H1 (cell line): ENCODE measurements at regions not wholly inside any gene's neighbourhood (a gene's known extent, or its start where the extent isn't known, plus 50 kb on each side); places are given as distances from the start of the nearest gene placed in this dataset.

Experiments
- CTCF ChIA-PET: fragments of 300-600 bp; sonication (Branson Sonifier 250); formaldehyde crosslinking; loops from one replicate; lab custom pipeline; 2021; ENCODE audit not compliant: partially characterized antibody; lab: Charles Lee
- POLR2A ChIA-PET: fragments of 300-600 bp; sonication (Branson Sonifier 250); formaldehyde crosslinking; loops from one replicate; lab custom pipeline; 2021; ENCODE audit warnings: inconsistent platforms; ENCODE audit not compliant: partially characterized antibody; lab: Charles Lee
- DNase-seq, 2 experiments: peaks; one replicate each; pipeline versions ENCODE4 v3.0.0 to v3.0.0-alpha.2; 2010 to 2022; ENCODE audit warnings: low spot score in 2 of 2, low read depth in 1 of 2, mixed read lengths in 1 of 2
- FAIRE-seq: peaks from 2 replicates; lab custom pipeline; 2011; peaks lifted over from hg19 to GRCh38; lab: Jason Lieb, UNC
- H2AFZ ChIP-seq: 2 replicates; pipeline ENCODE4 v1.8.1; 2012; ENCODE audit warnings: low read length, inconsistent platforms
- H2AK5ac ChIP-seq: 2 replicates; pipeline ENCODE4 v1.6.1; 2013; ENCODE audit warnings: low read depth, low read length
- H2BK120ac ChIP-seq: replicated peaks from 2 replicates; pipeline ENCODE3; 2013; ENCODE audit warnings: low read depth, low read length, inconsistent platforms
- H2BK12ac ChIP-seq: 2 replicates; pipeline ENCODE4 v1.6.1; 2013; ENCODE audit warnings: low read depth, low read length
- H2BK15ac ChIP-seq: 2 replicates; pipeline ENCODE4 v1.6.1; 2013; ENCODE audit warnings: low read length
- H2BK20ac ChIP-seq: 2 replicates; pipeline ENCODE4 v1.6.1; 2013; ENCODE audit warnings: low read length
- H2BK5ac ChIP-seq: 2 replicates; pipeline ENCODE4 v1.6.1; 2013; ENCODE audit warnings: low read depth, low read length
- H3K14ac ChIP-seq: 2 replicates; pipeline ENCODE4 v1.6.1; 2013; ENCODE audit warnings: inconsistent platforms; ENCODE audit not compliant: insufficient read length
- H3K18ac ChIP-seq: 2 replicates; pipeline ENCODE4 v1.6.1; 2013; ENCODE audit warnings: low read length; ENCODE audit errors: extremely low read depth
- H3K23ac ChIP-seq: 2 replicates; pipeline ENCODE4 v1.6.1; 2013; ENCODE audit warnings: inconsistent platforms; ENCODE audit not compliant: insufficient read length
- H3K23me2 ChIP-seq: 2 replicates; pipeline ENCODE4 v1.6.1; 2013; ENCODE audit warnings: low read depth, low read length
- H3K27ac ChIP-seq: 2 replicates; pipeline ENCODE4 v1.6.1; 2011; ENCODE audit warnings: low read depth, low read length, inconsistent platforms
- H3K27me3 ChIP-seq, 4 experiments: replicated peaks in 1 of 4; 1 replicate in 1 of 4; 2 replicates in 3 of 4; pipeline versions ENCODE4 v1.6.1 to v1.8.1; 2011 to 2013; ENCODE audit warnings: low read length in 3 of 4, mild to moderate bottlenecking in 3 of 4, inconsistent platforms in 2 of 4, mixed read lengths in 2 of 4, moderate library complexity in 1 of 4; ENCODE audit not compliant: control insufficient read depth in 3 of 4, insufficient read depth in 3 of 4; ENCODE audit errors: extremely low read depth in 1 of 4
- H3K36me3 ChIP-seq, 4 experiments: 2 replicates each; pipeline versions ENCODE4 v1.6.1 to v1.8.1; 2011 to 2013; ENCODE audit warnings: mild to moderate bottlenecking in 4 of 4, low read length in 3 of 4, moderate library complexity in 2 of 4, control low read depth in 1 of 4, inconsistent platforms in 1 of 4; ENCODE audit not compliant: insufficient read depth in 4 of 4, control insufficient read depth in 2 of 4
- H3K4ac ChIP-seq: replicated peaks from 2 replicates; pipeline ENCODE3; 2013; ENCODE audit warnings: low read length, low read depth, mixed read lengths, inconsistent platforms; ENCODE audit not compliant: insufficient read length
- H3K4me1 ChIP-seq, 4 experiments: replicated peaks in 1 of 4; 1 replicate in 1 of 4; 2 replicates in 3 of 4; pipeline versions ENCODE4 v1.6.1 to v1.8.1; 2011 to 2013; ENCODE audit warnings: low read length in 3 of 4, inconsistent platforms in 2 of 4, mixed read lengths in 1 of 4; ENCODE audit not compliant: insufficient read depth in 4 of 4, control insufficient read depth in 3 of 4
- H3K4me2 ChIP-seq, 2 experiments: 2 replicates each; pipeline versions ENCODE4 v1.6.1 to v1.8.1; 2011 to 2013; ENCODE audit warnings: low read depth in 2 of 2, low read length in 2 of 2, control low read depth in 1 of 2, inconsistent platforms in 1 of 2, mild to moderate bottlenecking in 1 of 2; ENCODE audit not compliant: insufficient read depth in 1 of 2
- H3K4me3 ChIP-seq, 4 experiments: fragments of 200-600, 300-600 bp in 1 of 4; sonication (generic), shearing (Covaris generic), sonication (Bioruptor Twin) in 1 of 4; 2 replicates each; pipeline versions ENCODE4 v1.5.1 to v1.8.1; 2011 to 2016; ENCODE audit warnings: low read length in 4 of 4, low read depth in 3 of 4, control low read depth in 2 of 4, inconsistent platforms in 2 of 4, mild to moderate bottlenecking in 2 of 4, mixed read lengths in 1 of 4, moderate library complexity in 1 of 4; ENCODE audit not compliant: insufficient read depth in 2 of 4; ENCODE audit errors: extremely low read depth in 1 of 4
- H3K56ac ChIP-seq: replicated peaks from 2 replicates; pipeline ENCODE3; 2013; ENCODE audit warnings: low read depth, mild to moderate bottlenecking, mixed read lengths, low read length, inconsistent platforms; ENCODE audit not compliant: insufficient read length
- H3K79me1 ChIP-seq: 2 replicates; pipeline ENCODE4 v1.6.1; 2013; ENCODE audit warnings: low read depth, low read length, control low read depth
- H3K79me2 ChIP-seq, 2 experiments: 2 replicates each; pipeline versions ENCODE4 v1.6.1 to v1.8.1; 2012 to 2013; ENCODE audit warnings: low read length in 2 of 2, mild to moderate bottlenecking in 2 of 2, inconsistent platforms in 1 of 2; ENCODE audit not compliant: insufficient read depth in 2 of 2, control insufficient read depth in 1 of 2
- H3K9ac ChIP-seq, 4 experiments: replicated peaks in 1 of 4; 1 replicate in 1 of 4; 2 replicates in 3 of 4; pipeline versions ENCODE4 v1.6.1 to v1.8.1; 2011 to 2013; ENCODE audit warnings: low read depth in 3 of 4, low read length in 3 of 4, control low read depth in 2 of 4, mild to moderate bottlenecking in 2 of 4, moderate library complexity in 2 of 4, inconsistent platforms in 1 of 4; ENCODE audit errors: extremely low read depth in 1 of 4
- H3K9me3 ChIP-seq, 2 experiments: 2 replicates each; pipeline versions ENCODE4 v1.6.1 to v1.8.1; 2012 to 2013; ENCODE audit warnings: mild to moderate bottlenecking in 2 of 2, moderate library complexity in 2 of 2, control low read depth in 1 of 2, inconsistent platforms in 1 of 2, low read depth in 1 of 2, low read length in 1 of 2, mixed read lengths in 1 of 2; ENCODE audit not compliant: insufficient read depth in 2 of 2
- H4K20me1 ChIP-seq, 2 experiments: replicated peaks in 1 of 2; 2 replicates each; pipeline versions ENCODE3 to v1.8.1; 2011 to 2013; ENCODE audit warnings: inconsistent platforms in 2 of 2, low read length in 2 of 2, mild to moderate bottlenecking in 1 of 2; ENCODE audit not compliant: insufficient read depth in 2 of 2, control insufficient read depth in 1 of 2
- H4K5ac ChIP-seq: 2 replicates; pipeline ENCODE4 v1.6.1; 2013; ENCODE audit warnings: low read length, low read depth, mixed read lengths, inconsistent platforms; ENCODE audit not compliant: insufficient read length
- H4K8ac ChIP-seq: 2 replicates; pipeline ENCODE4 v1.8.0; 2013; ENCODE audit warnings: mild to moderate bottlenecking, moderate library complexity, low read length, inconsistent platforms; ENCODE audit not compliant: insufficient read depth; ENCODE audit errors: extremely low read depth
- H4K91ac ChIP-seq: replicated peaks from 2 replicates; pipeline ENCODE3; 2013; ENCODE audit warnings: low read length, mixed read lengths, inconsistent platforms; ENCODE audit not compliant: insufficient read length
- RAD21 ChIP-seq, 2 experiments: IDR thresholded peaks in 1 of 2; conservative IDR thresholded peaks in 1 of 2; 2 replicates each; pipeline ENCODE4 v1.6.1; 2011; ENCODE audit warnings: low read depth in 2 of 2, low read length in 2 of 2, improper control_type of control experiment in 1 of 2, inconsistent platforms in 1 of 2, mild to moderate bottlenecking in 1 of 2, moderate library complexity in 1 of 2
- SP1 ChIP-seq: IDR thresholded peaks from 2 replicates; pipeline ENCODE4 v1.6.1; 2011; ENCODE audit warnings: low read depth, low read length
- YY1 ChIP-seq: IDR thresholded peaks from 2 replicates; pipeline ENCODE4 v1.6.1; 2011; ENCODE audit warnings: low read depth, mild to moderate bottlenecking, low read length
- WGBS, 2 experiments: shearing (Covaris generic) in 1 of 2; methylation state at CpG; one replicate each; pipeline versions ENCODE4 v1.1.6 to v1.1.7; 2013 to 2015; ENCODE audit warnings: low lambda C conversion rate in 2 of 2, mixed read lengths in 2 of 2, inconsistent platforms in 1 of 2, low coverage in 1 of 2, missing lambda C conversion rate in 1 of 2; ENCODE audit not compliant: insufficient replicate concordance in 2 of 2, insufficient coverage in 1 of 2, insufficient read length in 1 of 2; ENCODE audit errors: extremely low coverage in 1 of 2, missing lambda C conversion rate in 1 of 2; 5-methylcytosine and 5-hydroxymethylcytosine counted together
- TF ChIP-seq, protein P1 (sequence below), 3 experiments: IDR thresholded peaks; 1 replicate in 2 of 3; 2 replicates in 1 of 3; pipeline versions ENCODE4 v1.5.1 to v1.6.1; 2011; ENCODE audit warnings: low read length in 3 of 3, mild to moderate bottlenecking in 3 of 3, inconsistent platforms in 2 of 3, low read depth in 1 of 3, moderate library complexity in 1 of 3; ENCODE audit not compliant: insufficient read depth in 1 of 3; ENCODE audit errors: control extremely low read depth in 1 of 3

DNA sequence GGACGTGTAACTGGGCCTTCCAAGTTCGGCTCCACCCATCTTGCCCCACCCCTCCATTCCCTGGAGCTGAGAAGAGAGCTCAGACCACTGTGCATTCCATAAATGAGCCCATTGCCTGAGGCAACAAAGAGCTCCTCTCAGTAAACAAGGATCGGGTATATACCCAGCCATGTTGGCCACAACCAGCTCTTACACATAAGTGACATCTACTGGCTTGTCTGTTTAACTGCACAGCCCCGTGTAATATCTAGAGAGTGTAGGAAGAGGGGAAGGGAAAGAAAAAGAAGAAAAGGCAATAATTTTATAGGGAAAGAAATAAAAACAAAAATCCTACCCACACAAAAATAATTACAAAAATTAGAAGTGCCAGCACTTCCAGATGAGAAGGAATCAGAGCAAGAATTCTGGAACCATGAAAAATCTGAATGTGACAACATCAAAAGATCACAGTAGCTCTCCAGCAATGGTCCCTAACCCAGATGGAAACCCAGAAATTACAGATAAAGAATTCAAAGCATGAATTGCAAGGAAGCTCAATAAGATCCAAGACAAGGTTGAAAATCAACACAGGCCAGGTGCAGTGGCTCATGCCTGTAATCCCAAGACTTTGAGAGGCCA is 308.1 kb downstream of the RPAP3 start:
- H3K9me3 ChIP-seq, result peaks cover 12% of the 10 kb centered on the region in 2 experiments
- no peak overlapping the region for H3K4ac ChIP-seq
- H3K79me2 ChIP-seq, result no peaks in the 10 kb centered on the region
- no peak overlapping the region for H2AK5ac ChIP-seq
- no peak overlapping the region for H3K14ac ChIP-seq
- H2BK12ac ChIP-seq, result no peak overlapping the region
- H3K4me3 ChIP-seq, result no peak overlapping the region
- H3K27me3 ChIP-seq, result no peaks in the 10 kb centered on the region
- no peak overlapping the region for H2BK120ac ChIP-seq
- no peak overlapping the region for H3K9ac ChIP-seq
- H3K4me2 ChIP-seq, result no peak overlapping the region
- TF ChIP-seq SP1 (no peak), RAD21 (IDR thresholded peaks at IDR 0.05 in 1 of 2, conservative IDR thresholded peaks at IDR 0.05 in 1 of 2; ENCODE audit: low read depth in 2 of 2, low read length in 2 of 2) (peak; percentile 71 to 76), YY1 (0 out of 2 replicates have a peak, but pooled peaks have one; percentile 15)
- TF ChIP-seq, protein P1, sequence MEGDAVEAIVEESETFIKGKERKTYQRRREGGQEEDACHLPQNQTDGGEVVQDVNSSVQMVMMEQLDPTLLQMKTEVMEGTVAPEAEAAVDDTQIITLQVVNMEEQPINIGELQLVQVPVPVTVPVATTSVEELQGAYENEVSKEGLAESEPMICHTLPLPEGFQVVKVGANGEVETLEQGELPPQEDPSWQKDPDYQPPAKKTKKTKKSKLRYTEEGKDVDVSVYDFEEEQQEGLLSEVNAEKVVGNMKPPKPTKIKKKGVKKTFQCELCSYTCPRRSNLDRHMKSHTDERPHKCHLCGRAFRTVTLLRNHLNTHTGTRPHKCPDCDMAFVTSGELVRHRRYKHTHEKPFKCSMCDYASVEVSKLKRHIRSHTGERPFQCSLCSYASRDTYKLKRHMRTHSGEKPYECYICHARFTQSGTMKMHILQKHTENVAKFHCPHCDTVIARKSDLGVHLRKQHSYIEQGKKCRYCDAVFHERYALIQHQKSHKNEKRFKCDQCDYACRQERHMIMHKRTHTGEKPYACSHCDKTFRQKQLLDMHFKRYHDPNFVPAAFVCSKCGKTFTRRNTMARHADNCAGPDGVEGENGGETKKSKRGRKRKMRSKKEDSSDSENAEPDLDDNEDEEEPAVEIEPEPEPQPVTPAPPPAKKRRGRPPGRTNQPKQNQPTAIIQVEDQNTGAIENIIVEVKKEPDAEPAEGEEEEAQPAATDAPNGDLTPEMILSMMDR (IDR thresholded peaks at IDR 0.05; ENCODE audit: control extremely low read depth in 1 of 3, insufficient read depth in 1 of 3, low read depth in 1 of 3, low read length in 3 of 3), result peak in 2 of 3 experiments; percentile 32 to 45; a peak in 3 of 4 replicates
- no peak overlapping the region for H2BK5ac ChIP-seq
- no peaks in the 10 kb centered on the region for H3K4me1 ChIP-seq
- no peak overlapping the region for H2BK15ac ChIP-seq
- H3K18ac ChIP-seq, result no peak overlapping the region
- DNase-seq, result no peak
- H4K20me1 ChIP-seq, result no peaks in the 10 kb centered on the region
- no peak overlapping the region for H3K27ac ChIP-seq
- H2AFZ ChIP-seq, result no peak overlapping the region
- peak; percentile 19 for FAIRE-seq
- no peak overlapping the region for H4K91ac ChIP-seq
- H3K23me2 ChIP-seq, result no peaks in the 10 kb centered on the region
- no peak overlapping the region for H2BK20ac ChIP-seq
- H4K5ac ChIP-seq, result no peak overlapping the region
- H3K23ac ChIP-seq, result no peak overlapping the region
- 85% methylated on average over 4 of the region's 4 CpGs; no CpG with 5 or more reads in 1 of the 2 experiments for WGBS, 2 experiments
- no peaks in the 10 kb centered on the region for H3K79me1 ChIP-seq
- no peak overlapping the region for H4K8ac ChIP-seq
- no peaks in the 10 kb centered on the region for H3K36me3 ChIP-seq
- POLR2A ChIA-PET, result interaction anchor here (0.7 kb wide), 1 partner anchor 415 kb away, joined by 3 read pairs; no protein-coding TSS in a partner anchor
- CTCF ChIA-PET, result interaction anchor here (0.6 to 2.3 kb wide), 19 partner anchors 10 to 453 kb away, joined by 3 to 18 read pairs (median 4); no protein-coding TSS in a partner anchor
- H3K56ac ChIP-seq, result no peak overlapping the region
